Endothelial cell of umbilical vein (primary cell): ENCODE measurements at regions not wholly inside any gene's neighbourhood (a gene's known extent, or its start where the extent isn't known, plus 50 kb on each side); places are given as distances from the start of the nearest gene placed in this dataset.

Source experiments
- BruUV-seq: library from RNA; stranded (reverse); fragments of 400-500 nt; replicated peaks from 2 replicates; lab custom pipeline; 2021; lab: Mats Ljungman, UMichigan
- CTCF ChIA-PET: fragments of 300-600, 350-600 bp; sonication (Branson Sonifier 250); formaldehyde crosslinking; loops from one replicate; lab custom pipeline; 2021; ENCODE audit warnings: antibody characterized with exemption, inconsistent platforms; lab: Charles Lee
- POLR2A ChIA-PET: fragments of 300-600, 350-600 bp; sonication (Branson Sonifier 250); formaldehyde crosslinking; loops from one replicate; lab custom pipeline; 2021; ENCODE audit warnings: antibody characterized with exemption, inconsistent platforms; lab: Charles Lee
- DNase-seq: peaks from one replicate; pipeline ENCODE4 v3.0.0-alpha.2; 2011; ENCODE audit warnings: low read depth, low spot score
- FAIRE-seq: peaks from 2 replicates; lab custom pipeline; 2011; peaks lifted over from hg19 to GRCh38; lab: Jason Lieb, UNC
- H2AFZ ChIP-seq: 2 replicates; pipeline ENCODE4 v1.6.0; 2012; ENCODE audit warnings: low read depth, low read length, control low read depth, inconsistent platforms
- H3K27ac ChIP-seq: 2 replicates; pipeline ENCODE4 v1.5.1; 2011; ENCODE audit warnings: low read depth, mild to moderate bottlenecking, control low read depth, low read length, moderate library complexity; ENCODE audit not compliant: insufficient read depth
- H3K27me3 ChIP-seq, 2 experiments: 2 replicates each; pipeline versions ENCODE4 v1.6.0 to v1.6.1; 2011; ENCODE audit warnings: low read length in 2 of 2, mixed read lengths in 1 of 2; ENCODE audit not compliant: control insufficient read depth in 2 of 2, insufficient read depth in 2 of 2
- H3K36me3 ChIP-seq, 2 experiments: 2 replicates in 1 of 2; 3 replicates in 1 of 2; pipeline ENCODE4 v1.5.1; 2011; ENCODE audit warnings: low read length in 2 of 2, mild to moderate bottlenecking in 1 of 2, moderate library complexity in 1 of 2; ENCODE audit not compliant: control insufficient read depth in 2 of 2, insufficient read depth in 2 of 2; ENCODE audit errors: extremely low read depth in 1 of 2
- H3K4me1 ChIP-seq: 3 replicates; pipeline ENCODE4 v1.5.1; 2011; ENCODE audit warnings: mild to moderate bottlenecking, low read length; ENCODE audit not compliant: control insufficient read depth, insufficient read depth; ENCODE audit errors: extremely low read depth
- H3K4me2 ChIP-seq: 2 replicates; pipeline ENCODE4 v1.6.1; 2011; ENCODE audit warnings: low read length, control low read depth, mixed read lengths; ENCODE audit not compliant: insufficient read depth
- H3K4me3 ChIP-seq, 3 experiments: fragments of 200-600 bp in 1 of 3; sonication (generic), shearing (Covaris generic) in 1 of 3; replicated peaks in 1 of 3; 2 replicates each; pipeline ENCODE4 v1.5.1; 2011 to 2016; ENCODE audit warnings: control low read depth in 3 of 3, low read length in 3 of 3, mild to moderate bottlenecking in 2 of 3, inconsistent platforms in 1 of 3, low read depth in 1 of 3, moderate library complexity in 1 of 3; ENCODE audit not compliant: insufficient read depth in 1 of 3
- H3K79me2 ChIP-seq: 2 replicates; pipeline ENCODE4 v1.6.0; 2012; ENCODE audit warnings: low read length, inconsistent platforms; ENCODE audit not compliant: control insufficient read depth, insufficient read depth
- H3K9ac ChIP-seq: replicated peaks from 2 replicates; pipeline ENCODE3; 2011; ENCODE audit warnings: low read length, control low read depth; ENCODE audit not compliant: insufficient read depth; ENCODE audit errors: extremely low read depth
- H3K9me1 ChIP-seq: replicated peaks from 3 replicates; pipeline ENCODE4 v1.6.0; 2011; ENCODE audit warnings: mild to moderate bottlenecking, low read length; ENCODE audit not compliant: control insufficient read depth, insufficient read depth; ENCODE audit errors: extremely low read depth
- H3K9me3 ChIP-seq: replicated peaks from 2 replicates; pipeline ENCODE4 v1.5.1; 2012; ENCODE audit warnings: low read length, inconsistent platforms; ENCODE audit not compliant: control insufficient read depth, insufficient read depth
- H4K20me1 ChIP-seq: replicated peaks from 2 replicates; pipeline ENCODE3; 2011; ENCODE audit warnings: mild to moderate bottlenecking, low read length; ENCODE audit not compliant: control insufficient read depth, insufficient read depth; ENCODE audit errors: extremely low read depth
- CTCF ChIP-seq, 2 donors: IDR thresholded peaks; 1 replicate in 1 of 2; 2 replicates in 1 of 2; pipeline ENCODE4 v1.5.1; 2011; ENCODE audit warnings: low read length in 2 of 2, mild to moderate bottlenecking in 2 of 2, moderate library complexity in 2 of 2, control low read depth in 1 of 2, inconsistent platforms in 1 of 2, low read depth in 1 of 2; ENCODE audit not compliant: insufficient read depth in 1 of 2; ENCODE audit errors: extremely low read depth in 1 of 2
- EZH2 ChIP-seq: IDR thresholded peaks from 2 replicates; pipeline ENCODE4 v1.6.1; 2012; ENCODE audit warnings: borderline replicate concordance, low read depth, mild to moderate bottlenecking, moderate library complexity, low read length, inconsistent platforms; ENCODE audit not compliant: severe bottlenecking
- FOS ChIP-seq: IDR thresholded peaks from 2 replicates; pipeline ENCODE4 v1.6.1; 2011; ENCODE audit warnings: mild to moderate bottlenecking, low read length, moderate library complexity, borderline replicate concordance; ENCODE audit not compliant: insufficient read depth
- GATA2 ChIP-seq: IDR thresholded peaks from 2 replicates; pipeline ENCODE4 v1.7.0; 2011; ENCODE audit warnings: low read depth, mild to moderate bottlenecking, moderate library complexity, mixed read lengths, low read length; ENCODE audit not compliant: insufficient read length, insufficient read depth
- JUN ChIP-seq: IDR thresholded peaks from 2 replicates; pipeline ENCODE4 v1.6.1; 2011; ENCODE audit warnings: borderline replicate concordance, low read depth; ENCODE audit not compliant: insufficient read length, insufficient read depth
- MAX ChIP-seq: IDR thresholded peaks from 2 replicates; pipeline ENCODE4 v1.6.1; 2011; ENCODE audit not compliant: insufficient read depth, insufficient read length
- MYC ChIP-seq: IDR thresholded peaks from one replicate; pipeline ENCODE4 v1.6.1; 2011; ENCODE audit warnings: mild to moderate bottlenecking, low read depth, low read length
- POLR2A ChIP-seq: IDR thresholded peaks from 2 replicates; pipeline ENCODE4 v1.6.1; 2012; ENCODE audit warnings: low read depth, mild to moderate bottlenecking, control low read depth, low read length
- POLR2AphosphoS5 ChIP-seq: IDR thresholded peaks from 2 replicates; pipeline ENCODE4 v1.6.1; 2012; ENCODE audit warnings: low read depth, mild to moderate bottlenecking, control low read depth, low read length, moderate library complexity; ENCODE audit not compliant: insufficient read depth
- dilution Hi-C: fragments of 300-500 bp; cut with MboI; formaldehyde crosslinking; loops from one replicate; pipeline ENCODE4 v1.15.0; 2019; ENCODE audit warnings: low sequenced_read_pairs; ENCODE audit not compliant: extremely low pct_ligation_motif_present
- intact Hi-C: fragments of 100-400 bp; cut with micrococcal nuclease; formaldehyde crosslinking; loops from one replicate; pipeline ENCODE4 v1.10.0; 2022

- Histone ChIP-seq H2AFZ (no peak overlapping the region), H3K27ac (no peak overlapping the region), H3K9me3 (no peaks in the 10 kb centered on the region), H3K9ac (no peak overlapping the region), H4K20me1 (no peaks in the 10 kb centered on the region), H3K36me3 (no peaks in the 10 kb centered on the region), H3K27me3 (no peaks in the 10 kb centered on the region), H3K4me3 (no peak overlapping the region), H3K9me1 (no peaks in the 10 kb centered on the region), H3K4me2 (no peak overlapping the region), H3K79me2 (no peaks in the 10 kb centered on the region), H3K4me1 (no peaks in the 10 kb centered on the region)
- TF ChIP-seq MAX (no peak), GATA2 (no peak), POLR2A (no peak), EZH2 (no peak), MYC (no peak), FOS (no peak), JUN (no peak), CTCF (IDR thresholded peaks at IDR 0.05; ENCODE audit: extremely low read depth in 1 of 2, insufficient read depth in 1 of 2, low read depth in 1 of 2, low read length in 2 of 2) (no peak), POLR2AphosphoS5 (no peak)
- CTCF ChIA-PET = no interaction called here
- intact Hi-C loops = no loop called here
- POLR2A ChIA-PET = no interaction called here
- BruUV-seq = no TSS peak
- DNase-seq (no peak), FAIRE-seq (no peak)
- dilution Hi-C loops = no loop called here
Measured at GRCh38 chr16:26889740-26890139, 177.0 kb upstream of the C16orf82 start.
